GM23338 (cell line): ENCODE measurements at regions not wholly inside any gene's neighbourhood (a gene's known extent, or its start where the extent isn't known, plus 50 kb on each side); places are given as distances from the start of the nearest gene placed in this dataset.

ENCODE experiments used
- ATAC-seq: fragments of 200-7000 bp; cut with Tn5 transposase; 3 replicates; pipeline ENCODE4 v1.9.1; 2020
- DNase-seq: peaks from one replicate; pipeline ENCODE4 v3.0.0-alpha.2; 2015; ENCODE audit warnings: low spot score
- H2AFZ ChIP-seq: fragments of 200-600 bp; sonication (generic); 2 replicates; pipeline ENCODE4 v1.8.0; 2016; ENCODE audit warnings: antibody characterized with exemption, mild to moderate bottlenecking, moderate library complexity
- H3F3A ChIP-seq: fragments of 200-600 bp; sonication (generic); replicated peaks from 2 replicates; pipeline ENCODE4 v1.8.0; 2017; ENCODE audit warnings: antibody characterized with exemption, mixed run types, low read depth
- H3K27ac ChIP-seq: fragments of 200-600 bp; sonication (generic); 2 replicates; pipeline ENCODE4 v1.6.1; 2016; ENCODE audit warnings: low read depth
- H3K27me3 ChIP-seq: fragments of 200-600 bp; sonication (generic); 2 replicates; pipeline ENCODE4 v1.8.0; 2016; ENCODE audit warnings: mild to moderate bottlenecking, mixed run types, moderate library complexity; ENCODE audit not compliant: insufficient read depth
- H3K36me3 ChIP-seq: fragments of 200-600 bp; sonication (generic); 2 replicates; pipeline ENCODE4 v1.8.0; 2016; ENCODE audit warnings: mild to moderate bottlenecking; ENCODE audit not compliant: insufficient read depth
- H3K4me1 ChIP-seq: fragments of 200-600 bp; sonication (generic); 2 replicates; pipeline ENCODE4 v1.8.0; 2016; ENCODE audit warnings: mild to moderate bottlenecking, moderate library complexity; ENCODE audit not compliant: insufficient read depth
- H3K4me2 ChIP-seq: fragments of 200-600 bp; sonication (generic); 2 replicates; pipeline ENCODE4 v1.7.1; 2017; ENCODE audit warnings: mixed run types
- H3K4me3 ChIP-seq: fragments of 200-600 bp; sonication (generic); 2 replicates; pipeline ENCODE4 v1.6.1; 2016; ENCODE audit warnings: mixed run types
- H3K79me2 ChIP-seq: fragments of 200-600 bp; sonication (generic); replicated peaks from 2 replicates; pipeline ENCODE4 v1.8.0; 2017; ENCODE audit warnings: mild to moderate bottlenecking; ENCODE audit not compliant: insufficient read depth
- H3K9me2 ChIP-seq: fragments of 200-600 bp; sonication (generic); 2 replicates; pipeline ENCODE4 v1.8.0; 2017; ENCODE audit not compliant: insufficient read depth
- H4K20me1 ChIP-seq: fragments of 200-600 bp; sonication (generic); replicated peaks from 2 replicates; pipeline ENCODE4 v1.8.0; 2017; ENCODE audit warnings: mild to moderate bottlenecking; ENCODE audit not compliant: insufficient read depth
- H3K27ac Mint-ChIP-seq: 2 replicates; pipeline ENCODE4 v1.8.0; 2020; ENCODE audit warnings: inconsistent platforms, mild to moderate bottlenecking, moderate library complexity, mixed read lengths
- H3K27me3 Mint-ChIP-seq: 3 replicates; pipeline ENCODE4 v1.8.0; 2022; ENCODE audit warnings: low read depth, mild to moderate bottlenecking, moderate library complexity, mixed read lengths, inconsistent platforms; ENCODE audit not compliant: insufficient read depth, poor library complexity
- H3K36me3 Mint-ChIP-seq: 3 replicates; pipeline ENCODE4 v1.8.0; 2021; ENCODE audit warnings: low read depth, mild to moderate bottlenecking, inconsistent platforms, moderate library complexity, mixed read lengths
- H3K4me1 Mint-ChIP-seq: 3 replicates; pipeline ENCODE4 v1.8.0; 2020; ENCODE audit warnings: mild to moderate bottlenecking, inconsistent platforms, mixed read lengths
- H3K4me3 Mint-ChIP-seq: 3 replicates; pipeline ENCODE4 v1.8.0; 2021; ENCODE audit warnings: moderate library complexity, mild to moderate bottlenecking, inconsistent platforms, mixed read lengths
- H3K9me3 Mint-ChIP-seq: 3 replicates; pipeline ENCODE4 v1.8.0; 2020; ENCODE audit warnings: moderate library complexity, mild to moderate bottlenecking, inconsistent platforms, mixed read lengths
- CREB1 ChIP-seq: fragments of 250-450 bp; sonication (Bioruptor Pico); IDR thresholded peaks from 2 replicates; pipeline ENCODE4 v1.5.0; 2020; ENCODE audit warnings: low read depth, mild to moderate bottlenecking, moderate library complexity
- EZH2phosphoT487 ChIP-seq: fragments of 200-600 bp; sonication (generic); IDR thresholded peaks from one replicate; pipeline ENCODE4 v1.8.1; 2018; ENCODE audit warnings: antibody characterized with exemption; ENCODE audit not compliant: unreplicated experiment
- NANOG ChIP-seq: IDR thresholded peaks from 2 replicates; pipeline ENCODE4 v1.6.1; 2016; ENCODE audit warnings: antibody characterized with exemption, borderline replicate concordance
- POLR2AphosphoS5 ChIP-seq: IDR thresholded peaks from 2 replicates; pipeline ENCODE4 v1.6.1; 2016; ENCODE audit warnings: antibody characterized with exemption, low read depth
- ZNF114 ChIP-seq: fragments of 250-450 bp; sonication (Bioruptor Pico); IDR thresholded peaks from 2 replicates; pipeline ENCODE4 v1.5.0; 2020; ENCODE audit warnings: mild to moderate bottlenecking, moderate library complexity
- ZNF331 ChIP-seq: fragments of 250-450 bp; sonication (Bioruptor Pico); IDR thresholded peaks from 2 replicates; pipeline ENCODE4 v1.5.0; 2020; ENCODE audit warnings: low read depth, mild to moderate bottlenecking, moderate library complexity
- ZNF462 ChIP-seq: fragments of 250-450 bp; sonication (Bioruptor Pico); IDR thresholded peaks from 2 replicates; pipeline ENCODE4 v1.5.0; 2020; ENCODE audit warnings: mild to moderate bottlenecking, moderate library complexity
- TF ChIP-seq, protein P1 (sequence below), 2 experiments: fragments of 200-600 bp in 1 of 2; sonication (generic) in 1 of 2; conservative IDR thresholded peaks; 2 replicates each; pipeline versions ENCODE4 v1.5.1 to v1.6.1; 2016 to 2017; ENCODE audit warnings: antibody characterized with exemption in 2 of 2, low read depth in 2 of 2, mild to moderate bottlenecking in 2 of 2, moderate library complexity in 1 of 2

GRCh38 chrX:40260146-40260747, 162.5 kb upstream of the BCOR start (continued):
- TF ChIP-seq ZNF462 (CRISPR knock-in tag) (no peak), NANOG (no peak), EZH2phosphoT487 (no peak)

DNA sequence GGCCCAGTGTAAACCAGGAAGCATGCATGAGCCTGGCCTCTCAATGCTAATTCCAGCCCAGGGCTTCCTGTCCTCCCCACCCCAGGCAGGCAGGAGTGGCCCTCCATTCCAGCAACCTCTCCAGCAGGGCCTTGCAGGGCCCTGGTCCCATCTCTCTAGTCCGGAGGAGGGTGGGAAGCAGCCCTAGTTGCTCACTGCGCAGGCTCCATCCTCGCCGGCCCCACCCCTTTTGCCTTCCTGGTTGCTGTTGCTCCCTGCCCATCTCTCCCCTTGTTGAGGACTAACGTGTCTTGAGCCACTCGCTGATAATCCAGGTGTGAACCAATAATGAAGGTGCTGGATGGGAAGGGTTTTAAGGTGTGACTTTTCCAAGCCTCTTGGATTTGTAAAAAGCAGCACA, 161.2 kb upstream of the BCOR start:
- DNase-seq (no peak), ATAC-seq (no peak)
- Histone ChIP-seq H3K27ac (no peak overlapping the region), H3K4me2 (no peak overlapping the region), H4K20me1 (no peaks in the 10 kb centered on the region), H3K36me3 (no peaks in the 10 kb centered on the region), H3K4me1 (no peaks in the 10 kb centered on the region), H3K4me3 (no peak overlapping the region), H2AFZ (no peak overlapping the region), H3K79me2 (no peaks in the 10 kb centered on the region), H3K9me2 (no peaks in the 10 kb centered on the region), H3F3A (no peaks in the 10 kb centered on the region), H3K27me3 (no peaks in the 10 kb centered on the region)
- no peaks in the 10 kb centered on the region for H3K36me3 Mint-ChIP-seq
- H3K9me3 Mint-ChIP-seq: no peaks in the 10 kb centered on the region; the same call in 2 of the 3 replicates
- no peaks in the 10 kb centered on the region; the same call in 2 of the 3 replicates for H3K4me1 Mint-ChIP-seq
- no peaks in the 10 kb centered on the region for H3K27me3 Mint-ChIP-seq
- no peak overlapping the region for H3K4me3 Mint-ChIP-seq
- H3K27ac Mint-ChIP-seq: no peak overlapping the region
- TF ChIP-seq EZH2phosphoT487 (no peak), ZNF114 (CRISPR knock-in tag) (no peak), NANOG (no peak), POLR2AphosphoS5 (no peak), CREB1 (CRISPR knock-in tag) (no peak), ZNF462 (CRISPR knock-in tag) (no peak), ZNF331 (no peak)
- TF ChIP-seq, protein P1, sequence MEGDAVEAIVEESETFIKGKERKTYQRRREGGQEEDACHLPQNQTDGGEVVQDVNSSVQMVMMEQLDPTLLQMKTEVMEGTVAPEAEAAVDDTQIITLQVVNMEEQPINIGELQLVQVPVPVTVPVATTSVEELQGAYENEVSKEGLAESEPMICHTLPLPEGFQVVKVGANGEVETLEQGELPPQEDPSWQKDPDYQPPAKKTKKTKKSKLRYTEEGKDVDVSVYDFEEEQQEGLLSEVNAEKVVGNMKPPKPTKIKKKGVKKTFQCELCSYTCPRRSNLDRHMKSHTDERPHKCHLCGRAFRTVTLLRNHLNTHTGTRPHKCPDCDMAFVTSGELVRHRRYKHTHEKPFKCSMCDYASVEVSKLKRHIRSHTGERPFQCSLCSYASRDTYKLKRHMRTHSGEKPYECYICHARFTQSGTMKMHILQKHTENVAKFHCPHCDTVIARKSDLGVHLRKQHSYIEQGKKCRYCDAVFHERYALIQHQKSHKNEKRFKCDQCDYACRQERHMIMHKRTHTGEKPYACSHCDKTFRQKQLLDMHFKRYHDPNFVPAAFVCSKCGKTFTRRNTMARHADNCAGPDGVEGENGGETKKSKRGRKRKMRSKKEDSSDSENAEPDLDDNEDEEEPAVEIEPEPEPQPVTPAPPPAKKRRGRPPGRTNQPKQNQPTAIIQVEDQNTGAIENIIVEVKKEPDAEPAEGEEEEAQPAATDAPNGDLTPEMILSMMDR (conservative IDR thresholded peaks at IDR 0.05; ENCODE audit: low read depth in 2 of 2): no peak
